Left ventricle myocardium inferior (tissue), 1 donor: ENCODE measurements at regions not wholly inside any gene's neighbourhood (a gene's known extent, or its start where the extent isn't known, plus 50 kb on each side); places are given as distances from the start of the nearest gene placed in this dataset.

Source experiments
- DNase-seq: peaks from one replicate; pipeline ENCODE4 v3.0.0-alpha.2; 2020
- H3K27ac ChIP-seq: fragments of 200-600 bp; replicated peaks from 2 replicates; pipeline ENCODE4 v1.8.0; 2021
- H3K27me3 ChIP-seq: fragments of 200-600 bp; 2 replicates; pipeline ENCODE4 v1.8.0; 2021; ENCODE audit warnings: low read depth
- H3K36me3 ChIP-seq: fragments of 200-600 bp; 2 replicates; pipeline ENCODE4 v1.8.0; 2021
- H3K4me1 ChIP-seq: fragments of 200-600 bp; 2 replicates; pipeline ENCODE4 v1.8.0; 2021
- H3K4me3 ChIP-seq: fragments of 200-600 bp; 2 replicates; pipeline ENCODE4 v1.8.0; 2021; ENCODE audit warnings: mild to moderate bottlenecking, moderate library complexity
- H3K9me3 ChIP-seq: fragments of 200-600 bp; replicated peaks from 2 replicates; pipeline ENCODE4 v1.8.0; 2021
- intact Hi-C: fragments of 100-400 bp; cut with micrococcal nuclease; formaldehyde crosslinking; loops from one replicate; pipeline ENCODE4 v1.11.0; 2022
- TF ChIP-seq, protein P1 (sequence below): fragments of 200-600 bp; IDR thresholded peaks from 2 replicates; pipeline ENCODE4 v1.8.0; 2021; ENCODE audit warnings: antibody characterized with exemption, mild to moderate bottlenecking, borderline replicate concordance
- donor health status: DM: no; HTN: yes; CAD: no; lungs with severe emphysema.

DNA sequence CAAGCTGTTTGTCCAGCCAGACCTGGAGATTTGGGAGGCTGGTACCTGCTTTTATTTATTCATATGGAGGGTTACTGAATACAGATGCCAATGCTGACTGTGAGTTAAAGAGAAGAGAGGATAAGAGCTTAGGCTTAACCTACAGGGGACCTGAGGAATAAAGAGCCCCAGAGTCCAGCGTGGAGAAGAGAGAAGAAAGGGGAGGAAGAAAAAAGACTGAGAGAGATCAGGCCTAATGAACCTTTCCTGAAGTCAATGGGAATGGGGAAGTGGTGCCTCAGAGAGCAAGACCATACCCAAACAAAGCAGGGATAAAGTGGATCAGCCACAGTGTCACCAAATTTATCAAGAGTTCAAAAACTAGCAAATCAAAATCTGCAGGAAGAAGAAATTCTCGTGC is 348.6 kb upstream of the KCNH7 start:
- no peaks in the 10 kb centered on the region for H3K36me3 ChIP-seq
- peaks cover under 1% of the 10 kb centered on the region for H3K27me3 ChIP-seq
- TF ChIP-seq, protein P1, sequence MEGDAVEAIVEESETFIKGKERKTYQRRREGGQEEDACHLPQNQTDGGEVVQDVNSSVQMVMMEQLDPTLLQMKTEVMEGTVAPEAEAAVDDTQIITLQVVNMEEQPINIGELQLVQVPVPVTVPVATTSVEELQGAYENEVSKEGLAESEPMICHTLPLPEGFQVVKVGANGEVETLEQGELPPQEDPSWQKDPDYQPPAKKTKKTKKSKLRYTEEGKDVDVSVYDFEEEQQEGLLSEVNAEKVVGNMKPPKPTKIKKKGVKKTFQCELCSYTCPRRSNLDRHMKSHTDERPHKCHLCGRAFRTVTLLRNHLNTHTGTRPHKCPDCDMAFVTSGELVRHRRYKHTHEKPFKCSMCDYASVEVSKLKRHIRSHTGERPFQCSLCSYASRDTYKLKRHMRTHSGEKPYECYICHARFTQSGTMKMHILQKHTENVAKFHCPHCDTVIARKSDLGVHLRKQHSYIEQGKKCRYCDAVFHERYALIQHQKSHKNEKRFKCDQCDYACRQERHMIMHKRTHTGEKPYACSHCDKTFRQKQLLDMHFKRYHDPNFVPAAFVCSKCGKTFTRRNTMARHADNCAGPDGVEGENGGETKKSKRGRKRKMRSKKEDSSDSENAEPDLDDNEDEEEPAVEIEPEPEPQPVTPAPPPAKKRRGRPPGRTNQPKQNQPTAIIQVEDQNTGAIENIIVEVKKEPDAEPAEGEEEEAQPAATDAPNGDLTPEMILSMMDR, result no peak
- H3K9me3 ChIP-seq, result no peaks in the 10 kb centered on the region
- no peak overlapping the region for H3K4me3 ChIP-seq
- H3K4me1 ChIP-seq, result no peaks in the 10 kb centered on the region
- intact Hi-C loops, result loop anchor here (5.0 kb wide), 1 partner anchor 1290 kb away; no protein-coding TSS in a partner anchor
- no peak for DNase-seq
- no peak overlapping the region for H3K27ac ChIP-seq

DNA sequence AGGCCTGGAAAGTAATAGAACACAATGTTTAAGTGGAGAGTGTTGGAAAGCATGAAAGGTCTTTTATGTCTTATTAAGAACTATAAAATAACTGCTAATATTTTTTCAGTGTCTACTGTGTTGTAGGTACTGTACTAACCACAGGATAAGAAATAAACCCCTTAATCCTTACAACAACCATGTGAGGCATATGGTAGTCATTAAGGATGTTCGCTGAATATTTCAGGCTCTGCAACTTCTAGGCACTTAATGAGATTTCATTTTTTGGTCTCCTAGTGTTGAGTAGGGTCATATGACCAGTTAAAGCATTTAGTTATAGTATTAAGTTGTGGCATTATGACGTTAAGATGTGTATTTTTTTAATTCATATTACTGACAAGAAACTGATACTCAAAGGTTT is 346.6 kb upstream of the KCNH7 start:
- no peak overlapping the region for H3K27ac ChIP-seq
- no peaks in the 10 kb centered on the region for H3K9me3 ChIP-seq
- no peaks in the 10 kb centered on the region for H3K4me1 ChIP-seq
- TF ChIP-seq, protein P1, result no peak
- no peak overlapping the region for H3K4me3 ChIP-seq
- no peak for DNase-seq
- intact Hi-C loops, result loop anchor here (5.0 kb wide), 1 partner anchor 1292 kb away; no protein-coding TSS in a partner anchor
- peaks cover 7% of the 10 kb centered on the region for H3K27me3 ChIP-seq
- H3K36me3 ChIP-seq, result no peaks in the 10 kb centered on the region

DNA sequence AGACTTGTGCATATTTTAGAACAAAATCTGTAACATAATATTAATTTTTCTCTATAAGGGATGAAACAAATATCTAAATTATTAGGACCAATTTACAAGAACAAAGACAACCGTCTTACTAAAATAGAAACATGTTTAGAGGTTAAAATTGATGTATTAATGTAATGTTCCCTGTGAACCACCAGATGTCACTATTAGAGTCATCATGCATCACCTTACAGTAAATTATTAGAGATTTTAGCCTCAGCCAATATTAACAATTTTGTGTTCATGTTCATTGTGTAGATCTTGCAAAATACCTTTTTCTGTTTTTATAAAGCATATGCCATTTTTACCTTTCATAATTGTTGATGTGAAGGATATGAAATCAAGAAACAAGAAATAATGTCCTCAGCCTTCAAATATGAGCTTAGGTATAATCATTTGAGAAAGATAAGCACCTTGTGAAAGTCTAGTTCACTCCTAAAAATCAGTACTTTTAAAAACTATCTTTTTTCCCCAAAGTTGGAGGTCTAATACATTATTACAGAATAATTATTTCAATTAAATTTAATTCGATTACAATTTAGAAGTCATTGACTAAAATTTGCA is 344.3 kb upstream of the KCNH7 start:
- no peak for DNase-seq
- H3K4me3 ChIP-seq, result no peak overlapping the region
- no peak overlapping the region for H3K27ac ChIP-seq
- no peaks in the 10 kb centered on the region for H3K36me3 ChIP-seq
- TF ChIP-seq, protein P1, result peak; percentile 70
- peaks cover 7% of the 10 kb centered on the region for H3K27me3 ChIP-seq
- intact Hi-C loops, result no loop called here
- H3K9me3 ChIP-seq, result no peaks in the 10 kb centered on the region
- no peaks in the 10 kb centered on the region for H3K4me1 ChIP-seq

DNA sequence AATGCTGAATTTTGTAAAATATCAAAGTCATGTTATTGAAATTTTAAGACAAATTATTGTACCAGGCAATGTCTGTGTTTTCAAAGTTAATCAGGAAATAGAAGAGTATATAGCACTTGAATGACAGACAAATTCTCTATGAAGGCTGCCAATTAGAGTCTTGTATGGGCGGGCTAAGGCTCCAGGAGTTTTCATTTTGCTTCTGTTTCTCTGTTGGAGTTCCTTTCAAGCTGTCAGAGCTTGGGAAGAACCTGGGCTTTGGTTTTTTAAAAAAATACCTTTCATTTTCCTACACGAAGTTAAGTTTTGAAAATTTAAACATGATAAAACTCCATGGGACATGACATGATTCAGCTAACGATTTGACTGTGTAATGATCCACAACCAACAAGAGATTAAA is 339.0 kb upstream of the KCNH7 start:
- Histone ChIP-seq H3K4me1 (no peaks in the 10 kb centered on the region), H3K36me3 (no peaks in the 10 kb centered on the region), H3K4me3 (no peak overlapping the region), H3K27ac (no peak overlapping the region), H3K9me3 (no peaks in the 10 kb centered on the region), H3K27me3 (peaks cover 11% of the 10 kb centered on the region)
- intact Hi-C loops, result no loop called here
- TF ChIP-seq, protein P1, result no peak
- no peak for DNase-seq

DNA sequence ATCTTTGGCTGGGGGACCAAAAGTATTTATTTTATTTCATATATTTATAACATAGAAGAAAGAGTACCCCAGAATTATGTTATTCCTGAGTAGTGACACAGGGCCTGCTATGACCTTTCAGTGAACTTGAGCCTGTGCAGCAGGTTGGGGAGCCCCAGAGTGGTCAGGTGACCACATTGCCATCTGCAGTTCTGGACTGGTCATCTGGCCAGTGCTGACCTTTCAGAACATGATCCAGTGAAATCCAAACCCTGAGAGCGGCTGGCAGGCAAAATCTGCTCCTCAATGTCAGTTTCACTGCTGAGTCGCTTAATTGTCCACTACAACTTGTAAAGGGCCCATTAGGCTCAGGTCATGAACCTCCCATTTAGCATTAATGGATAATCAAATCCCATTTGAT is 336.7 kb upstream of the KCNH7 start:
- no peaks in the 10 kb centered on the region for H3K4me1 ChIP-seq
- TF ChIP-seq, protein P1, result no peak
- DNase-seq, result no peak
- H3K27ac ChIP-seq, result no peak overlapping the region
- no peaks in the 10 kb centered on the region for H3K36me3 ChIP-seq
- intact Hi-C loops, result no loop called here
- H3K4me3 ChIP-seq, result no peak overlapping the region
- H3K9me3 ChIP-seq, result no peaks in the 10 kb centered on the region
- H3K27me3 ChIP-seq, result peaks cover 3% of the 10 kb centered on the region
